Osteoblast (primary cell): ENCODE measurements at regions not wholly inside any gene's neighbourhood (a gene's known extent, or its start where the extent isn't known, plus 50 kb on each side); places are given as distances from the start of the nearest gene placed in this dataset.

Experiments
- DNase-seq: peaks from one replicate; pipeline ENCODE4 v3.0.0; 2011; ENCODE audit warnings: low spot score, mixed read lengths; ENCODE audit not compliant: insufficient read length; ENCODE audit errors: missing footprints
- H2AFZ ChIP-seq: 2 replicates; pipeline ENCODE4 v1.6.0; 2011; ENCODE audit warnings: mild to moderate bottlenecking, low read length
- H3K27ac ChIP-seq: 2 replicates; pipeline ENCODE4 v1.5.1; 2011; ENCODE audit warnings: mild to moderate bottlenecking, low read depth, low read length, moderate library complexity
- H3K27me3 ChIP-seq: 2 replicates; pipeline ENCODE4 v1.6.0; 2012; ENCODE audit warnings: mild to moderate bottlenecking, control low read depth, inconsistent platforms, low read length, moderate library complexity; ENCODE audit not compliant: insufficient read depth
- H3K36me3 ChIP-seq: 2 replicates; pipeline ENCODE4 v1.5.1; 2011; ENCODE audit warnings: mild to moderate bottlenecking, low read length, control low read depth, moderate library complexity; ENCODE audit not compliant: insufficient read depth
- H3K4me1 ChIP-seq: 2 replicates; pipeline ENCODE4 v1.5.1; 2011; ENCODE audit warnings: mild to moderate bottlenecking, low read length, control low read depth, moderate library complexity; ENCODE audit not compliant: insufficient read depth
- H3K4me2 ChIP-seq: 2 replicates; pipeline ENCODE4 v1.6.0; 2011; ENCODE audit warnings: mild to moderate bottlenecking, low read length; ENCODE audit not compliant: insufficient read depth
- H3K4me3 ChIP-seq: fragments of 200-600 bp; sonication (generic); 3 replicates; pipeline ENCODE4 v1.5.1; 2012; ENCODE audit warnings: mild to moderate bottlenecking, low read length, inconsistent platforms; ENCODE audit not compliant: insufficient read depth
- H3K79me2 ChIP-seq: 2 replicates; pipeline ENCODE4 v1.6.0; 2012; ENCODE audit warnings: mild to moderate bottlenecking, low read length, control low read depth, inconsistent platforms; ENCODE audit not compliant: insufficient read depth
- H3K9me3 ChIP-seq: 2 replicates; pipeline ENCODE4 v1.5.1; 2011; ENCODE audit warnings: low read depth, low read length, control low read depth
- H4K20me1 ChIP-seq: 2 replicates; pipeline ENCODE4 v1.6.0; 2012; ENCODE audit warnings: mild to moderate bottlenecking, low read length, control low read depth; ENCODE audit not compliant: insufficient read depth
- CTCF ChIP-seq: IDR thresholded peaks from 2 replicates; pipeline ENCODE4 v1.5.1; 2011; ENCODE audit warnings: mild to moderate bottlenecking, low read depth, low read length, moderate library complexity; ENCODE audit errors: extremely low read depth

GRCh38 chr3:46114323-46114988 lies 87.2 kb upstream of the XCR1 start:
- no peaks in the 10 kb centered on the region for H4K20me1 ChIP-seq
- H3K4me2 ChIP-seq, result peak overlapping the region; percentile 38
- no peaks in the 10 kb centered on the region for H3K79me2 ChIP-seq
- H3K9me3 ChIP-seq, result no peaks in the 10 kb centered on the region
- H3K36me3 ChIP-seq, result no peaks in the 10 kb centered on the region
- no peak overlapping the region for H3K4me3 ChIP-seq
- no peak overlapping the region for H2AFZ ChIP-seq
- H3K27ac ChIP-seq, result peak overlapping the region; percentile 65
- no peaks in the 10 kb centered on the region for H3K27me3 ChIP-seq
- no peak for TF ChIP-seq CTCF
- peaks cover 29% of the 10 kb centered on the region for H3K4me1 ChIP-seq
- DNase-seq, result no peak

- Histone ChIP-seq H3K4me2 (no peak overlapping the region), H3K79me2 (no peaks in the 10 kb centered on the region), H4K20me1 (no peaks in the 10 kb centered on the region), H3K9me3 (no peaks in the 10 kb centered on the region), H3K27ac (peak overlapping the region; percentile 65), H2AFZ (no peak overlapping the region), H3K4me3 (no peak overlapping the region), H3K27me3 (no peaks in the 10 kb centered on the region), H3K36me3 (no peaks in the 10 kb centered on the region), H3K4me1 (peaks cover 33% of the 10 kb centered on the region)
- TF ChIP-seq CTCF, result no peak
- no peak for DNase-seq
Observed at GRCh38 chr3:46113608-46114007, 86.3 kb upstream of the XCR1 start.

GRCh38 chr3:46112984-46113383 lies 85.7 kb upstream of the XCR1 start:
- no peaks in the 10 kb centered on the region for H3K36me3 ChIP-seq
- H3K79me2 ChIP-seq, result no peaks in the 10 kb centered on the region
- no peak overlapping the region for H3K4me3 ChIP-seq
- no peak for TF ChIP-seq CTCF
- H3K27ac ChIP-seq, result no peak overlapping the region
- H3K9me3 ChIP-seq, result no peaks in the 10 kb centered on the region
- H3K4me1 ChIP-seq, result peaks cover 33% of the 10 kb centered on the region
- DNase-seq, result no peak
- H4K20me1 ChIP-seq, result no peaks in the 10 kb centered on the region
- no peak overlapping the region for H2AFZ ChIP-seq
- H3K27me3 ChIP-seq, result peaks cover 4% of the 10 kb centered on the region
- H3K4me2 ChIP-seq, result no peak overlapping the region

DNA sequence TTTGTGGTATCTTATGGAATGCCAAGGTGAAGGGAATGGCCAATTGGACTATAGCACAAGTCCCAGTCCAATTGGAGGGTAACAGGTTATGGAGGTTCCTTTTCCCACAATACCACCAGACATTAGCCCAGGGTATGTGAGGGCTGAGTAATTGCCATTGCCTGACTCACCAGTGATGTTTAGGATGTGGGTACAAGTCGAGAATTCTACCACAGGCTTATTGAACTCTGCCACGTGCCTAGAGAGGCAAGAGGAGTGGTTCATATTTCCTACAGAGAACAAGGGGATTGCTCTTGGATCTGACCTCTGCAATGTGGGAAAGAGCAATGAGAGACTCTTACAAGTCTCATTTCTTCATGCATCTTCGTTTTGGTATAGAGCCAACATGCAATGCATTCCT lies 85.0 kb upstream of the XCR1 start:
- DNase-seq, result no peak
- Histone ChIP-seq H4K20me1 (no peaks in the 10 kb centered on the region), H3K9me3 (no peaks in the 10 kb centered on the region)

More for the DNA sequence above, 85.0 kb upstream of the XCR1 start:
- no peak for TF ChIP-seq CTCF
- Histone ChIP-seq H3K4me2 (no peak overlapping the region), H3K4me1 (peaks cover 33% of the 10 kb centered on the region), H3K27ac (no peak overlapping the region), H3K27me3 (peaks cover 7% of the 10 kb centered on the region), H3K79me2 (no peaks in the 10 kb centered on the region), H3K4me3 (no peak overlapping the region), H3K36me3 (no peaks in the 10 kb centered on the region), H2AFZ (no peak overlapping the region)
